Astrocyte (in vitro differentiated cells and primary cell): ENCODE measurements at regions not wholly inside any gene's neighbourhood (a gene's known extent, or its start where the extent isn't known, plus 50 kb on each side); places are given as distances from the start of the nearest gene placed in this dataset.
"Not testable (repeated sequence)": the region's sequence is repeated elsewhere in the genome, so short reads cannot be mapped to it uniquely, and the experiment has no call there.

Experiments used
- DNase-seq: peaks from one replicate; pipeline ENCODE4 v3.0.0-alpha.2; 2010; ENCODE audit warnings: low read depth
- FAIRE-seq: peaks from 2 replicates; lab custom pipeline; 2011; peaks lifted over from hg19 to GRCh38; lab: Jason Lieb, UNC
- H2AFZ ChIP-seq: 2 replicates; pipeline ENCODE4 v1.6.0; 2012; ENCODE audit warnings: low read depth, low read length, inconsistent platforms
- H3K27ac ChIP-seq: 2 replicates; pipeline ENCODE4 v1.5.1; 2011; ENCODE audit warnings: low read depth, low read length, inconsistent platforms
- H3K27me3 ChIP-seq: 2 replicates; pipeline ENCODE4 v1.6.0; 2011; ENCODE audit warnings: low read length, inconsistent platforms; ENCODE audit not compliant: insufficient read depth
- H3K36me3 ChIP-seq: 2 replicates; pipeline ENCODE4 v1.5.1; 2011; ENCODE audit warnings: low read length, inconsistent platforms; ENCODE audit not compliant: insufficient read depth
- H3K4me1 ChIP-seq: 2 replicates; pipeline ENCODE4 v1.5.1; 2011; ENCODE audit warnings: low read length, inconsistent platforms; ENCODE audit not compliant: insufficient read depth
- H3K4me2 ChIP-seq: 2 replicates; pipeline ENCODE4 v1.6.0; 2012; ENCODE audit warnings: low read length, inconsistent platforms
- H3K4me3 ChIP-seq: 2 replicates; pipeline ENCODE4 v1.5.1; 2011; ENCODE audit warnings: low read depth, mild to moderate bottlenecking, low read length, inconsistent platforms; ENCODE audit not compliant: insufficient read depth
- H3K79me2 ChIP-seq: 2 replicates; pipeline ENCODE4 v1.6.0; 2012; ENCODE audit warnings: mild to moderate bottlenecking, low read length, inconsistent platforms; ENCODE audit not compliant: insufficient read depth
- H3K9ac ChIP-seq: 2 replicates; pipeline ENCODE4 v1.6.0; 2012; ENCODE audit warnings: mild to moderate bottlenecking, low read length, inconsistent platforms
- H3K9me3 ChIP-seq: 2 replicates; pipeline ENCODE4 v1.5.1; 2012; ENCODE audit warnings: low read depth, mild to moderate bottlenecking, low read length, inconsistent platforms; ENCODE audit not compliant: insufficient read depth
- H4K20me1 ChIP-seq: 2 replicates; pipeline ENCODE4 v1.6.0; 2012; ENCODE audit warnings: low read length, inconsistent platforms; ENCODE audit not compliant: insufficient read depth
- H3K27ac Mint-ChIP-seq: one replicate; pipeline ENCODE4 v1.8.0; 2021; ENCODE audit warnings: mild to moderate bottlenecking, mixed read lengths; ENCODE audit not compliant: unreplicated experiment
- H3K27me3 Mint-ChIP-seq: one replicate; pipeline ENCODE4 v1.8.0; 2021; ENCODE audit warnings: low read depth, mixed read lengths; ENCODE audit not compliant: unreplicated experiment
- H3K36me3 Mint-ChIP-seq: one replicate; pipeline ENCODE4 v1.8.0; 2021; ENCODE audit warnings: low read depth, mixed read lengths; ENCODE audit not compliant: unreplicated experiment
- H3K4me1 Mint-ChIP-seq: one replicate; pipeline ENCODE4 v1.8.0; 2021; ENCODE audit warnings: low read depth, mixed read lengths; ENCODE audit not compliant: unreplicated experiment
- H3K4me3 Mint-ChIP-seq: one replicate; pipeline ENCODE4 v1.8.0; 2021; ENCODE audit warnings: mild to moderate bottlenecking, moderate library complexity, mixed read lengths; ENCODE audit not compliant: unreplicated experiment
- H3K9me3 Mint-ChIP-seq: one replicate; pipeline ENCODE4 v1.8.0; 2021; ENCODE audit warnings: mild to moderate bottlenecking, mixed read lengths; ENCODE audit not compliant: unreplicated experiment
- CTCF ChIP-seq: IDR thresholded peaks from 2 replicates; pipeline ENCODE4 v1.5.1; 2011; ENCODE audit warnings: low read depth, mild to moderate bottlenecking, inconsistent platforms, low read length, moderate library complexity; ENCODE audit not compliant: insufficient read depth
- EZH2 ChIP-seq: IDR thresholded peaks from 2 replicates; pipeline ENCODE4 v1.6.1; 2012; ENCODE audit warnings: mild to moderate bottlenecking, low read length, inconsistent platforms; ENCODE audit not compliant: insufficient read depth

- no peak overlapping the region for H2AFZ ChIP-seq
- DNase-seq (no peak), FAIRE-seq (peak; percentile 49)
- no peaks in the 10 kb centered on the region for H3K36me3 Mint-ChIP-seq
- H3K27ac ChIP-seq = no peak overlapping the region
- H3K27ac Mint-ChIP-seq = no peak overlapping the region
- no peaks in the 10 kb centered on the region for H3K9me3 ChIP-seq
- H3K27me3 ChIP-seq = no peaks in the 10 kb centered on the region
- no peaks in the 10 kb centered on the region for H3K27me3 Mint-ChIP-seq
- no peaks in the 10 kb centered on the region for H4K20me1 ChIP-seq
- H3K36me3 ChIP-seq = no peaks in the 10 kb centered on the region
- no peak overlapping the region for H3K9ac ChIP-seq
- no peak overlapping the region for H3K4me3 ChIP-seq
- no peaks in the 10 kb centered on the region for H3K4me1 ChIP-seq
- no peak overlapping the region for H3K4me3 Mint-ChIP-seq
- H3K79me2 ChIP-seq = no peaks in the 10 kb centered on the region
- H3K9me3 Mint-ChIP-seq = no peaks in the 10 kb centered on the region
- H3K4me1 Mint-ChIP-seq = no peaks in the 10 kb centered on the region
- TF ChIP-seq CTCF = no peak
- no peak for TF ChIP-seq EZH2
- no peak overlapping the region for H3K4me2 ChIP-seq
Measured at GRCh38 chrX:76538860-76539259, 111.3 kb downstream of the MAGEE1 start.

- not testable (repeated sequence) for H3K4me1 ChIP-seq, H3K36me3 Mint-ChIP-seq, FAIRE-seq, H4K20me1 ChIP-seq, H3K27ac ChIP-seq, H3K79me2 ChIP-seq, H3K9me3 Mint-ChIP-seq, H3K36me3 ChIP-seq, H3K27ac Mint-ChIP-seq, H3K9ac ChIP-seq, H3K4me2 ChIP-seq, H3K4me3 Mint-ChIP-seq, H3K4me3 ChIP-seq, H3K27me3 ChIP-seq, H2AFZ ChIP-seq, H3K27me3 Mint-ChIP-seq, DNase-seq, H3K4me1 Mint-ChIP-seq, H3K9me3 ChIP-seq
Measured at GRCh38 chrX:76543381-76543780, 115.9 kb downstream of the MAGEE1 start.

- Histone ChIP-seq H3K27me3 (no peaks in the 10 kb centered on the region), H3K79me2 (no peaks in the 10 kb centered on the region), H3K27ac (no peak overlapping the region), H3K9ac (no peak overlapping the region), H3K9me3 (no peaks in the 10 kb centered on the region), H3K4me3 (no peak overlapping the region), H3K4me2 (no peak overlapping the region), H3K36me3 (no peaks in the 10 kb centered on the region), H2AFZ (no peak overlapping the region), H4K20me1 (no peaks in the 10 kb centered on the region), H3K4me1 (no peaks in the 10 kb centered on the region)
- Mint-ChIP-seq H3K4me1 (no peaks in the 10 kb centered on the region), H3K27ac (no peak overlapping the region), H3K27me3 (no peaks in the 10 kb centered on the region), H3K36me3 (no peaks in the 10 kb centered on the region), H3K9me3 (peaks cover 6% of the 10 kb centered on the region), H3K4me3 (no peak overlapping the region)
- no peak for DNase-seq
- TF ChIP-seq CTCF (no peak), EZH2 (no peak)
- FAIRE-seq = no peak
Measured at GRCh38 chrX:76550016-76550415, 122.5 kb downstream of the MAGEE1 start.
